NCI-H82 (cell line): ENCODE measurements at regions not wholly inside any gene's neighbourhood (a gene's known extent, or its start where the extent isn't known, plus 50 kb on each side); places are given as distances from the start of the nearest gene placed in this dataset.
"Not testable (repeated sequence)": the region's sequence is repeated elsewhere in the genome, so short reads cannot be mapped to it uniquely, and the experiment has no call there.

Experiments
- DNase-seq: peaks from one replicate; lab custom pipeline; 2025; lab: John Stamatoyannopoulos, UW

- no peak for DNase-seq
These were observed 61.3 kb upstream of the EN2 start for GRCh38 chr7:155396661-155397060.

GRCh38 chr7:155397758-155398714 lies 59.9 kb upstream of the EN2 start:
- DNase-seq = not testable (repeated sequence)

- DNase-seq = peak; percentile 41
These were observed 59.0 kb upstream of the EN2 start for GRCh38 chr7:155398944-155399343.

- no peak for DNase-seq
These were observed 58.4 kb upstream of the EN2 start for GRCh38 chr7:155399577-155399976.

- DNase-seq = no peak
These were observed 56.7 kb upstream of the EN2 start for GRCh38 chr7:155401231-155401630.

GRCh38 chr7:155401884-155402283 lies 56.0 kb upstream of the EN2 start:
- no peak for DNase-seq

- no peak for DNase-seq
These were observed 55.0 kb upstream of the EN2 start for GRCh38 chr7:155402941-155403340.

- no peak for DNase-seq
These were observed 53.0 kb upstream of the EN2 start for GRCh38 chr7:155404976-155405375.

- peak; percentile 17 for DNase-seq
These were observed 52.3 kb upstream of the EN2 start for GRCh38 chr7:155405399-155406318.

GRCh38 chr7:155407799-155408198 lies 50.1 kb upstream of the EN2 start:
- no peak for DNase-seq
